MM.1S (cell line): ENCODE measurements at regions not wholly inside any gene's neighbourhood (a gene's known extent, or its start where the extent isn't known, plus 50 kb on each side); places are given as distances from the start of the nearest gene placed in this dataset.
"Not testable (repeated sequence)": the region's sequence is repeated elsewhere in the genome, so short reads cannot be mapped to it uniquely, and the experiment has no call there.

Experiments
- EZH2 ChIP-seq: fragments of 300-600 bp; sonication (generic); optimal IDR thresholded peaks from 2 replicates; pipeline ENCODE3; 2017; ENCODE audit warnings: low read depth, mild to moderate bottlenecking, antibody characterized with exemption, low read length, mixed read lengths
- EZH2phosphoT487 ChIP-seq: fragments of 300-600 bp; sonication (generic); IDR thresholded peaks from 2 replicates; pipeline ENCODE4 v1.6.1; 2018; ENCODE audit warnings: antibody characterized with exemption, low read length
- TF ChIP-seq, protein P1 (sequence below): fragments of 300-600 bp; sonication (generic); IDR thresholded peaks from 2 replicates; pipeline ENCODE4 v1.5.1; 2016; ENCODE audit warnings: antibody characterized with exemption, low read length, mixed read lengths

DNA sequence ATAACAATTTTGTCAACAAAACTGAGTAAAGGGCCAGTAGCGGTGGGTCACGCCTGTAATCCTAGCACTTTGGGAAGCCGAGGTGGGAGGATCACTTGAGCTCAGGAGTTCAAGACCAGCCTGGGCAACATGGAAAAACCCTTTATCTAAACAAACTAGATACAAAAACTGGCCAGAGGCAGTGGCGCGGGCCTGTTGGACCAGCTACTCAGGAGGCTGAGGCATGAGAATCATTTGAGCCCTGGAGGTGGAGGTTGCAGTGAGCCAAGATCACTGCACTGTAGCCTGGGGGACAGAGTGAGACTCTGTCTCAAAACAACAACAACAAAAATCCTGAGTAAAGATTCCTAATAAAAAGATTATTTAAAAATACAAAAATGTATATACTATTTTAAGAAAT, 583.1 kb downstream of the KCNJ2 start:
- TF ChIP-seq, protein P1, sequence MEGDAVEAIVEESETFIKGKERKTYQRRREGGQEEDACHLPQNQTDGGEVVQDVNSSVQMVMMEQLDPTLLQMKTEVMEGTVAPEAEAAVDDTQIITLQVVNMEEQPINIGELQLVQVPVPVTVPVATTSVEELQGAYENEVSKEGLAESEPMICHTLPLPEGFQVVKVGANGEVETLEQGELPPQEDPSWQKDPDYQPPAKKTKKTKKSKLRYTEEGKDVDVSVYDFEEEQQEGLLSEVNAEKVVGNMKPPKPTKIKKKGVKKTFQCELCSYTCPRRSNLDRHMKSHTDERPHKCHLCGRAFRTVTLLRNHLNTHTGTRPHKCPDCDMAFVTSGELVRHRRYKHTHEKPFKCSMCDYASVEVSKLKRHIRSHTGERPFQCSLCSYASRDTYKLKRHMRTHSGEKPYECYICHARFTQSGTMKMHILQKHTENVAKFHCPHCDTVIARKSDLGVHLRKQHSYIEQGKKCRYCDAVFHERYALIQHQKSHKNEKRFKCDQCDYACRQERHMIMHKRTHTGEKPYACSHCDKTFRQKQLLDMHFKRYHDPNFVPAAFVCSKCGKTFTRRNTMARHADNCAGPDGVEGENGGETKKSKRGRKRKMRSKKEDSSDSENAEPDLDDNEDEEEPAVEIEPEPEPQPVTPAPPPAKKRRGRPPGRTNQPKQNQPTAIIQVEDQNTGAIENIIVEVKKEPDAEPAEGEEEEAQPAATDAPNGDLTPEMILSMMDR, result not testable (repeated sequence)
- TF ChIP-seq EZH2phosphoT487, EZH2: not testable (repeated sequence)
